ENCODE measurements at regions not wholly inside any gene's neighbourhood (a gene's known extent, or its start where the extent isn't known, plus 50 kb on each side); places are given as distances from the start of the nearest gene placed in this dataset.

DNA sequence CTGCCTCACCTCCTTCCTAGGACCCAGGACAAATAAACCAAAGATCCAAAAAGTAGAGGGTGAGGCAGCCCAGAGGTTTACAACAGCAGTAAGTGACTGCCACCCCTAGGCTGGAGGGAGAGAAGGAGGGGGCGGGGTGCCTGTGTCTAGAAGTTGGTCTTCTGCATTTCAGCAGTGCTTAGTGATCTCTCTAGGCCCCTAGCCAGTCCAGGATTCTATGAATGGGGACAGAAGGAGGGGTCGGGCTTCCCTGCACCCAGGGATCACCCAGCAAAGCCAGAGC lies 62.8 kb upstream of the KDM7A start:
- H3K4me3 ChIP-seq (replicated peaks in 1 of 3; ENCODE audit: insufficient read depth in 1 of 3, low read depth in 1 of 3, low read length in 3 of 3): no peak overlapping the region
- ChIA-PET POLR2A (no interaction called here), CTCF (no interaction called here)
- no peaks in the 10 kb centered on the region for H3K4me1 ChIP-seq (ENCODE audit: control insufficient read depth, extremely low read depth, insufficient read depth, low read length)
- no peaks in the 10 kb centered on the region for H3K79me2 ChIP-seq (ENCODE audit: control insufficient read depth, insufficient read depth, low read length)
- H3K4me2 ChIP-seq (ENCODE audit: insufficient read depth, low read length): no peak overlapping the region
- no peak overlapping the region for H3K27ac ChIP-seq (ENCODE audit: insufficient read depth, low read depth, low read length)
- dilution Hi-C loops (cut with MboI; ENCODE audit: extremely low pct_ligation_motif_present, low sequenced_read_pairs) (no loop called here), intact Hi-C loops (cut with micrococcal nuclease) (no loop called here)
- no peak for FAIRE-seq
- no peaks in the 10 kb centered on the region for H3K9me3 ChIP-seq (replicated peaks; ENCODE audit: control insufficient read depth, insufficient read depth, low read length)
- no TSS peak for BruUV-seq (replicated peaks)
- H3K36me3 ChIP-seq (ENCODE audit: control insufficient read depth in 2 of 2, extremely low read depth in 1 of 2, insufficient read depth in 2 of 2, low read length in 2 of 2): no peaks in the 10 kb centered on the region
- no peaks in the 10 kb centered on the region for H4K20me1 ChIP-seq (replicated peaks; ENCODE audit: control insufficient read depth, extremely low read depth, insufficient read depth, low read length)
- no peak for TF ChIP-seq JUN (IDR thresholded peaks at IDR 0.05; ENCODE audit: borderline replicate concordance, insufficient read depth, insufficient read length, low read depth)
- no peaks in the 10 kb centered on the region for H3K9me1 ChIP-seq (replicated peaks; ENCODE audit: control insufficient read depth, extremely low read depth, insufficient read depth, low read length)
- no peaks in the 10 kb centered on the region for H3K27me3 ChIP-seq (ENCODE audit: control insufficient read depth in 2 of 2, insufficient read depth in 2 of 2, low read length in 2 of 2)
- no peak overlapping the region for H3K9ac ChIP-seq (replicated peaks; ENCODE audit: extremely low read depth, insufficient read depth, low read length)
- no peak for DNase-seq (ENCODE audit: low read depth, low spot score)
- no peak overlapping the region for H2AFZ ChIP-seq (ENCODE audit: low read depth, low read length)

DNA sequence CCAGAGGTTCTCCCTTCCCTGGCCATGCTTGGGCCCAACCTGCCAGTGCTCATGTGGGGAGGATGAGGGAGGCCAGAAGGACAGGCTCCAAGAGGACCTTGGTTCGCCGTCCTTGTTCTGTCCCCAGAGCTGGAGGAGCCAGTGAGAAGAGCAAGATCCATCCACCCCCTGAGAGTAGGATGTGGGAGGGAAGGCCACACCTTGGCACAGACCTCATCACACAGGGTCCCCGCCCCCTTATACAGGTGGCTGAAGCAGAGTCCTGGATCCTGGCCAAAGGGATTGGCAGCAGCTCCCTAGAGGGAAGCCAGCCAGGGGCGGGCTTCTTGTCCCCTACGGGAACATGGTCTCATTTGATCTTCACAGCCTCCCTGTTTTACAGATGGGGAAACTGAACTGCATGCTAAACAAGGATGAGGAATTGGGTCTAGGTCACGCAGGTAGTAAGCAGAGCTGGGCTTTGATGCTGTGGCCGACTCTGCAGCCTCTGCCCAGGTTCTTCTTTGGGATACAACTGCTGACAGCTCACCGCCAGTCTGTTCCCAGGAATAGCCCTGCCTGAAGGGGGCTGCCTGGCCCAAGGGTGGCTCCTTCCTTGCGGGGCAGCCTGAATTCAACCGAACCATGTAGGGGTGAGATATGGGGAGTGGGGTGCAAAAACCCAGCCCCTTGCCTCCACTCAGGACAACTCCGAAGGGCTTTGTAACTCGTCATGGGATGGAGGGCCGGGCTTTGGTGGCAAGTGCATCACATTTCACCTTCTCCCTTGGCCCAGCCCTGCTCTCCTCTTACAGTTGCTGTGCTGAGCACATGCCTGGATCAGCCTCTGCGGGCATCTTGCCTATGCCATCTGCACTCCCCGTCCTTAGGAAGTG lies 62.2 kb upstream of the KDM7A start:
- CTCF ChIA-PET: interaction anchor here (0.6 kb wide), 1 partner anchor 11 kb away, joined by 3 read pairs; no protein-coding TSS in a partner anchor
- POLR2A ChIA-PET: no interaction called here

More for the DNA sequence above, 62.2 kb upstream of the KDM7A start:
- Histone ChIP-seq H3K79me2 (ENCODE audit: control insufficient read depth, insufficient read depth, low read length) (no peaks in the 10 kb centered on the region), H3K4me2 (ENCODE audit: insufficient read depth, low read length) (no peak overlapping the region), H3K27me3 (ENCODE audit: control insufficient read depth in 2 of 2, insufficient read depth in 2 of 2, low read length in 2 of 2) (no peaks in the 10 kb centered on the region), H3K9me1 (replicated peaks; ENCODE audit: control insufficient read depth, extremely low read depth, insufficient read depth, low read length) (no peaks in the 10 kb centered on the region), H4K20me1 (replicated peaks; ENCODE audit: control insufficient read depth, extremely low read depth, insufficient read depth, low read length) (no peaks in the 10 kb centered on the region), H3K4me3 (replicated peaks in 1 of 3; ENCODE audit: insufficient read depth in 1 of 3, low read depth in 1 of 3, low read length in 3 of 3) (no peak overlapping the region), H3K36me3 (ENCODE audit: control insufficient read depth in 2 of 2, extremely low read depth in 1 of 2, insufficient read depth in 2 of 2, low read length in 2 of 2) (no peaks in the 10 kb centered on the region), H3K27ac (ENCODE audit: insufficient read depth, low read depth, low read length) (no peak overlapping the region), H2AFZ (ENCODE audit: low read depth, low read length) (no peak overlapping the region), H3K9ac (replicated peaks; ENCODE audit: extremely low read depth, insufficient read depth, low read length) (no peak overlapping the region), H3K4me1 (ENCODE audit: control insufficient read depth, extremely low read depth, insufficient read depth, low read length) (no peaks in the 10 kb centered on the region), H3K9me3 (replicated peaks; ENCODE audit: control insufficient read depth, insufficient read depth, low read length) (no peaks in the 10 kb centered on the region)
- dilution Hi-C loops (cut with MboI; ENCODE audit: extremely low pct_ligation_motif_present, low sequenced_read_pairs): no loop called here
- TF ChIP-seq, protein P1, sequence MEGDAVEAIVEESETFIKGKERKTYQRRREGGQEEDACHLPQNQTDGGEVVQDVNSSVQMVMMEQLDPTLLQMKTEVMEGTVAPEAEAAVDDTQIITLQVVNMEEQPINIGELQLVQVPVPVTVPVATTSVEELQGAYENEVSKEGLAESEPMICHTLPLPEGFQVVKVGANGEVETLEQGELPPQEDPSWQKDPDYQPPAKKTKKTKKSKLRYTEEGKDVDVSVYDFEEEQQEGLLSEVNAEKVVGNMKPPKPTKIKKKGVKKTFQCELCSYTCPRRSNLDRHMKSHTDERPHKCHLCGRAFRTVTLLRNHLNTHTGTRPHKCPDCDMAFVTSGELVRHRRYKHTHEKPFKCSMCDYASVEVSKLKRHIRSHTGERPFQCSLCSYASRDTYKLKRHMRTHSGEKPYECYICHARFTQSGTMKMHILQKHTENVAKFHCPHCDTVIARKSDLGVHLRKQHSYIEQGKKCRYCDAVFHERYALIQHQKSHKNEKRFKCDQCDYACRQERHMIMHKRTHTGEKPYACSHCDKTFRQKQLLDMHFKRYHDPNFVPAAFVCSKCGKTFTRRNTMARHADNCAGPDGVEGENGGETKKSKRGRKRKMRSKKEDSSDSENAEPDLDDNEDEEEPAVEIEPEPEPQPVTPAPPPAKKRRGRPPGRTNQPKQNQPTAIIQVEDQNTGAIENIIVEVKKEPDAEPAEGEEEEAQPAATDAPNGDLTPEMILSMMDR (IDR thresholded peaks at IDR 0.05; ENCODE audit: extremely low read depth in 1 of 2, insufficient read depth in 1 of 2, low read depth in 1 of 2, low read length in 2 of 2): no peak
- TF ChIP-seq POLR2A (IDR thresholded peaks at IDR 0.05; ENCODE audit: low read depth, low read length): no peak
- no peak for TF ChIP-seq POLR2AphosphoS5 (IDR thresholded peaks at IDR 0.05; ENCODE audit: insufficient read depth, low read depth, low read length)
- TF ChIP-seq, protein P2, sequence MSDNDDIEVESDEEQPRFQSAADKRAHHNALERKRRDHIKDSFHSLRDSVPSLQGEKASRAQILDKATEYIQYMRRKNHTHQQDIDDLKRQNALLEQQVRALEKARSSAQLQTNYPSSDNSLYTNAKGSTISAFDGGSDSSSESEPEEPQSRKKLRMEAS (IDR thresholded peaks at IDR 0.05; ENCODE audit: insufficient read depth, insufficient read length): no peak
- no peak for TF ChIP-seq FOS (IDR thresholded peaks at IDR 0.05; ENCODE audit: borderline replicate concordance, insufficient read depth, low read length)
- no peak for TF ChIP-seq JUN (IDR thresholded peaks at IDR 0.05; ENCODE audit: borderline replicate concordance, insufficient read depth, insufficient read length, low read depth)
- TF ChIP-seq EZH2 (IDR thresholded peaks at IDR 0.05; ENCODE audit: borderline replicate concordance, low read depth, low read length, severe bottlenecking): no peak
- TF ChIP-seq GATA2 (IDR thresholded peaks at IDR 0.05; ENCODE audit: insufficient read depth, insufficient read length, low read depth, low read length): no peak
- TF ChIP-seq MYC (IDR thresholded peaks at IDR 0.05; ENCODE audit: low read depth, low read length): no peak
- intact Hi-C loops (cut with micrococcal nuclease): no loop called here
- no peak for FAIRE-seq
- DNase-seq (ENCODE audit: low read depth, low spot score): no peak
- no TSS peak for BruUV-seq (replicated peaks)
